Mucosa of rectum (tissue), 2 donors: ENCODE measurements at regions not wholly inside any gene's neighbourhood (a gene's known extent, or its start where the extent isn't known, plus 50 kb on each side); places are given as distances from the start of the nearest gene placed in this dataset.

Source experiments
- H3K27ac ChIP-seq, 2 donors: one replicate each; pipeline ENCODE4 v1.7.0; 2013; ENCODE audit warnings: inconsistent platforms in 2 of 2, low read depth in 2 of 2, low read length in 2 of 2
- H3K27me3 ChIP-seq, 2 donors: one replicate each; pipeline ENCODE4 v1.7.0; 2013; ENCODE audit warnings: low read length in 2 of 2; ENCODE audit not compliant: control insufficient read depth in 2 of 2, insufficient read depth in 2 of 2
- H3K36me3 ChIP-seq, 2 donors: one replicate each; pipeline ENCODE4 v1.7.0; 2013; ENCODE audit warnings: low read length in 2 of 2; ENCODE audit not compliant: control insufficient read depth in 2 of 2, insufficient read depth in 2 of 2
- H3K4me1 ChIP-seq, 2 donors: one replicate each; pipeline ENCODE4 v1.7.0; 2013; ENCODE audit warnings: low read length in 2 of 2, mild to moderate bottlenecking in 1 of 2; ENCODE audit not compliant: control insufficient read depth in 2 of 2, insufficient read depth in 2 of 2
- H3K4me3 ChIP-seq, 2 donors: one replicate each; pipeline ENCODE4 v1.7.0; 2013; ENCODE audit warnings: low read length in 2 of 2
- H3K9ac ChIP-seq, 2 donors: one replicate each; pipeline ENCODE4 v1.7.0; 2013; ENCODE audit warnings: low read length in 2 of 2, low read depth in 1 of 2, mild to moderate bottlenecking in 1 of 2
- H3K9me3 ChIP-seq, 2 donors: one replicate each; pipeline ENCODE4 v1.7.0; 2013; ENCODE audit warnings: low read length in 2 of 2; ENCODE audit not compliant: control insufficient read depth in 2 of 2
- donor health status: healthy.
- donor health status: Normal muscosa, but diverticular disease.

DNA sequence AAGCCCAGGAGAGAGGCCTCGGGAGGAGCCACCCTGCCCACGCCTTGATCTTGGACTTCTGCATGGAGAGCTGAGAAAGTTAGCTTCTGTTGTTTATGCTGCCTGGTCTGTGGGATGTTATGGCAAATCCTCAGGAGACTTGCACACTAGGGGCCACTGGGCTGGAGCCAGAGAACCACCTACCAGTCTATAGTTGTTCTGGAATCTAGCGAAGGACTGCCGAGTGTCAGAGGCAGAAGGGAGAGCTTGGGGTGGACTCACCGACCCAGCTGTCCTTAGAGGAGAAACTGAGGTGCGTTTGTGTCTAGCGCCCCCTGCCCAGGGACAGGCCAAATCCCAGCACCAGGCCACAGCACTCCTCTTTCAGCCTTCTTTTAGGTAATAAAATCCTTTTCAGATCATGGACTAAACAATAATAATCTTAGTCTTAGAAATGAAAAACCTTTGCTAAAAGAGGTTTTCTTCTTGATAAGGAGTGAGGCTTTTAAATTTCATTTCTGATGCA, 398.7 kb upstream of the SALL3 start:
- no peaks in the 10 kb centered on the region for H3K36me3 ChIP-seq
- no peak overlapping the region for H3K9ac ChIP-seq
- H3K4me1 ChIP-seq, result no peaks in the 10 kb centered on the region
- H3K9me3 ChIP-seq, result peaks cover 2 to 6% of the 10 kb centered on the region in 2 donors
- no peak overlapping the region for H3K27ac ChIP-seq
- no peaks in the 10 kb centered on the region for H3K27me3 ChIP-seq
- H3K4me3 ChIP-seq, result no peak overlapping the region

DNA sequence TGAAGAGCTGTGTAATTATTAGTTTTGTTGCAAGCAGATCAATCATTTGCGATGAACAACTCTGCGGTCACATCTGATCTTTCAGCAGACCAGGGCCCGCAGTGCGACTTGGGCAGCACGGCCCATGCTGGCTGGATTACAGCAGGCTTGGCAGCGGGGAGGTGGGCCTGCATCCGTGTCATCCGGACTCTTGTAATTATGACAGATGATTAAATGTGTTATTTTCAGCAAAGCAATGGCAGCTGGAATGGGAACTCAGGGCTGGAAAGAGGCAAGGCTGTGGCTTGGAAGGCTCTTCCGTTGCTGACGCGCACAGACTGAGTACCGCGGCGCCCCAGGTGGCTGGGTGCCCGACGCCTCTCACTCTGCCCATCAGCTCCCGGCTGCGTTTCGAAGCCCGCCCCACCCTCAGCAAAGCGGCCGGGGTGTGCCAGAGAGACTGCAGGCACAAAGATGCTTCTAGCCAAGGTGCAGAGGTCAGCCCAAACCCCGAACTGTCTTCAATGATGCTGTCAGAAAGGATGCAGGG, 397.4 kb upstream of the SALL3 start:
- Histone ChIP-seq H3K36me3 (no peaks in the 10 kb centered on the region), H3K4me1 (no peaks in the 10 kb centered on the region), H3K9me3 (peaks cover 2 to 6% of the 10 kb centered on the region in 2 donors), H3K9ac (no peak overlapping the region), H3K27ac (no peak overlapping the region), H3K27me3 (no peaks in the 10 kb centered on the region), H3K4me3 (no peak overlapping the region)

DNA sequence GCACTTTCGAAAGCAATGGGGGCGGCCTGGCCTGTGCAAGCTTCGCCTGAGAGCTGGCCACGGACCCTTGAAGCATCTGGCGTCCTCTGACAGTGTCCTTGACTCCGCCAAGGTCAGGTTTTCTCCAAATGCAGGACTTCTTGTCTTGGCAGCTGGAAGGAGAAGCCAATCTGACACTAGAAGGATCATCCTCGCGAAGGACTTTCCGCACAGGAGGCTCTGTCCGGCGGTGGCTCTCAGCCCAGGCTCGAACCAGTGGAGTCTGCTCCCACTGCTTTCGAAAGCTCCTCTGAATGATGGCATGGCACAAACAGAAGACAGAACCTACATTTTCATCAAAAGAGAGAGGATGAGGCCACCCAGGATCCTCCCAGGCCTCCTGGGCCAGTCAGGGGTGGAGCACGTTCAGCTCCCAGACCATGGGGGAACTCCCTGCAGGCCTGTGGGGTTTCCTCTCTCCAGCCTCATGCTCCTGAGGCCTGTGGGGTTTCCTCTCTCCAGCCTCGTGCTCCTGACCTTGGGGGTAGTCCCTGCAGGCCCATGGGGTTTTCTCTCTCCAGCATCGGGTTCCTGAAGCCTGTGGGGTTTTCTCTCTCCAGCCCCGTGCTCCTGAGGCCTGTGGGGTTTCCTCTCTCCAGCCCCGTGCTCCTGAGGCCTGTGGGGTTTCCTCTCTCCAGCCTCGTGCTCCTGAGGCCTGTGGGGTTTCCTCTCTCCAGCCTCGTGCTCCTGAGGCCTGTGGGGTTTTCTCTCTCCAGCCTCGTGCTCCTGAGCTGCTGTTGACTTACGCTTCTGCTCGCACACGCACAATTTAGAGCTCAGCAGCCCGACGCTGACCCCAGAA, 396.5 kb upstream of the SALL3 start:
- Histone ChIP-seq H3K27me3 (no peaks in the 10 kb centered on the region), H3K9me3 (peaks cover 2 to 6% of the 10 kb centered on the region in 2 donors), H3K36me3 (no peaks in the 10 kb centered on the region), H3K27ac (no peak overlapping the region), H3K4me1 (no peaks in the 10 kb centered on the region), H3K9ac (no peak overlapping the region), H3K4me3 (no peak overlapping the region)

DNA sequence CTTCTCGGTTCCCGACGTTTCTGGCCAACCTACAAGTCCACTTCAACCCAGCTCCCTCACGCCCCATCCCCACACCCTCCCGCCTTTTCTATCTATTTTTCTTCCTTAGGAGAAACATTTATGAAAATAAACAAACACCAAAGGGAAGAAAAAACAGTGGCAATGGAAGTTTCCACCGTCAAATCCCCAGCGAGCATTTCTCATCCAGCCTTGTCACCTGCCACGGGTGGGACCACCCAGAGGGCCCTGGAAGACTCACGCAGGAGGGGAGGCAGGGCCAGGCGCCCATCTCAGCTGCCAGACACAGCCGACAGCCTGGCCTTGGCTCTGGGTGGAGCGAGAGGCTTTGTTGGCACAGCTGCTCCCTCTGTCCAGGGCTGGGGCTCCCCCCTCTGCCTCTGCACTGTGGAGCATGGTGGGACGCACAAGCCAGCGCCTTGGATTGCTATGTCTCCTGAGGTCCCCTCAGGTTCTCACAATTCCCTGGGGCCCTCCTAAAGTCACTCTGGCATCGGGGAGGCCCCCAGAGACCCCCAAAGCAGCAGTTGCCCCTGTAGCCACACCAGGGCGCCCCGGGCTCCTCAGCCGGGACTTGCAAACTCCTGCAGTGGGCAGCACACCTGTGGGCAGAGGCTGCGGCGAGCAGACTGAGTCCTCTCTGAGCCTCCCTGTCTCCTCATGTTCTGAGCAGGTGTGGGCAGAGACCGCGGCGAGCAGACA, 395.7 kb upstream of the SALL3 start:
- Histone ChIP-seq H3K4me3 (no peak overlapping the region), H3K36me3 (no peaks in the 10 kb centered on the region), H3K4me1 (no peaks in the 10 kb centered on the region), H3K27me3 (no peaks in the 10 kb centered on the region), H3K27ac (no peak overlapping the region), H3K9ac (no peak overlapping the region), H3K9me3 (peaks cover 0 to 5% of the 10 kb centered on the region in 2 donors)

DNA sequence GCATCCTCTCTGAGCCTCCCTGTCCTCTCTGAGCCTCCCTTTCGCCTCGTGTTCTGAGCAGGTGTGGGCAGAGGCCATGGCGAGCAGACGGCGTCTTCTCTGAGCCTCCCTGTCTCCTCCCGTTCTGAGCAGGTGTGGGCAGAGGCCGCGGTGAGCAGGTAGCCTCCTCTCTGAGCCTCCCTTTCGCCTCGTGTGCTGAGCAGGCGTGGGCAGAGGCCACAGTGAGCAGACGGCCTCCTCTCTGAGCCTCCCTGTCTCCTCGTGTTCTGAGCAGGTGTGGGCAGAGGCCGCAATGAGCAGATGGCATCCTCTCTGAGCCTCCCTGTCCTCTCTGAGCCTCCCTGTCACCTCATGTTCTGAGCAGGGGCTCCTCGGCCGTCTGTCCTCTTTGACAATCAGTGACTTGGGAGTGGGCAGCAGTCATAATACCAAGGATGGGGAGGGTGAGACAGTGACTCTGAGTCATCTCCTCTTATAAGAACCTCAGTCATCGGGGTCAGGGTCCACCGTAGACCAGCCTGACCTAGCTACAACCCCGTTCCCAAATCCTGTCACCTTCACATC, 395.1 kb upstream of the SALL3 start:
- H3K36me3 ChIP-seq, result no peaks in the 10 kb centered on the region
- H3K4me1 ChIP-seq, result no peaks in the 10 kb centered on the region
- H3K27me3 ChIP-seq, result no peaks in the 10 kb centered on the region
- peaks cover 0 to 4% of the 10 kb centered on the region in 2 donors for H3K9me3 ChIP-seq
- H3K4me3 ChIP-seq, result no peak overlapping the region
- H3K9ac ChIP-seq, result no peak overlapping the region
- H3K27ac ChIP-seq, result no peak overlapping the region

DNA sequence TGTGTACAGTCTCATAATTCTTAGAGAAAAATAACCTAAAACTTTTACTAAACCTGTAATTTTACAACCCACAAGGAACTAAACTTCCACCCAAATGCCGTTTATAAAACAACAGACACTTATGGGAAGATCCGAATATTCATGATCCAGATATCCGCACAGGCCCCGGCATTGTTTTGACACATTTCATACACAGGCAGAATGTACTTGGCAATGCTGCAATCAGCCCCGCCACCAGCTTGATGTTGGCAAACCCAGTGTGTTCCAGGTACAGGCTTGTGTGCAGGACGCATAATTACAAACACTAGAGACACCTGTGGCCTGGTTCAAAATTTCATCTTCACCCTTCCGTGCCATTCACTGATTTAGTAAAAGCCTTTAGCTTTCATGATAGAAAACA, 393.0 kb upstream of the SALL3 start:
- H3K4me1 ChIP-seq, result no peaks in the 10 kb centered on the region
- H3K4me3 ChIP-seq, result no peak overlapping the region
- H3K9ac ChIP-seq, result no peak overlapping the region
- H3K27ac ChIP-seq, result no peak overlapping the region
- peaks cover 0 to 4% of the 10 kb centered on the region in 2 donors for H3K9me3 ChIP-seq
- no peaks in the 10 kb centered on the region for H3K36me3 ChIP-seq
- no peaks in the 10 kb centered on the region for H3K27me3 ChIP-seq

DNA sequence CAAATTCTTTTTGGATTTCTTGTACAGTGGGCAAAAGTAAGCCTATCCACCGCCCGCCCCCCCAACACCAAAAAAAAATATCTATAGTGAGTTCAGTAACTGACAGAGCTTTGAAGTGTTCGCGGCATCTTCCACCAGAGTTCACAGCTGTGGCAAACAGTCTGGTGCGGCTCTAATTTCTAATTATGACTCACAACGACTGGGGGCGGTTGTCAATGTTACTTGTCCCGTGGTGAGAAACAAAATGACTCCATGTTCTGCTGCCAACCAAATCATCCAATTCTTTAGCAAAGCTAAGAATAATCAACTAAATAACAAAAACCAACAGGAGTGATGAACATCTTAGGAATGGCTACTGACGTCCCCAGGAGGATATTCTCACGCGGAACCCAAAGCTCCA, 392.5 kb upstream of the SALL3 start:
- Histone ChIP-seq H3K27ac (no peak overlapping the region), H3K36me3 (no peaks in the 10 kb centered on the region), H3K9ac (no peak overlapping the region), H3K4me1 (no peaks in the 10 kb centered on the region), H3K4me3 (no peak overlapping the region), H3K9me3 (peaks cover 0 to 4% of the 10 kb centered on the region in 2 donors), H3K27me3 (no peaks in the 10 kb centered on the region)

DNA sequence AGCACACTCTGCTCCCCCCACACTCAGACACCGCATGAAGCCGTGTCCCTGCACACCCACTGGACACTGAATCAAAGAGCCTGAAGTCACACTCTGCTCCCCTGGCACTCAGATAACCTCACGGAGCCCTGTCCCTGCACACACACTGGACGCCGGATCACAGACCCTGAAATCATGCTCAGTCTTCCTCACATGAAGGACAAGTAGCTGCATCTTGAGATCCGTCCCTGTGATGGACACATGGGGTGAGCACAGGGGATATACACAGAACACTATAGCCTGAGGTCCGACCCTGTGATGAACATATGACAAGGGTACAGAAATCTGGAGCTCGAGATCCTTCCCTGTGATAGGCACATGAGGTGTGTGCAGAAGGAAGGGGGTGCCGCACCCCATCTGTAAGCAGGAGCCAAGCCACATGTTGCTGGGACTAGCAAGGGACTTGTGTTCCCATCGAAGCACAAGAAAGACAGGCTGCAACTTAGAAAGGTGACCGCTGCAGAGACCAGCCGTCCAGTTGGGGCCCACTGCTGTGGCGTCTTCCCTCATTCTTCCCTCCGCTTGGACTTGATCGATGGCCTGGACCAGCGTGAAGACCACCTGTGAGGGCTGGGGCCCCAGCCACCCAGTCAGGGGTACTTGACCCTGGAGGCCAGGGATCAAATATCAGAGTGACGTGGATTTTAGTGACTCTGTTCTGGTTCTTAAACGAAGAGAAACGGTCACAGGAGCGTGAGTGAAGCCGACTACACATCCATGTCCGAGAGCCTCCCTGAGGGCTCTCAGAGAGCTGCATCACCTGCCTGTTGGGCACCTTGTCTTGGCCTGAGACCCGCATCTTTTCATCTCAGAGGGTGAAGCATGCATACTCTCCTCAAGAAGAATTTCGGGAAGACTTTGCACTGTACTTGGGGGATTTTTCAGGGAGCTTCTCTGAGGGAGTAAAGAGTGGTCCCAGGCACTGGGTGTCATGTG, 391.7 kb upstream of the SALL3 start:
- Histone ChIP-seq H3K9ac (no peak overlapping the region), H3K4me3 (no peak overlapping the region), H3K4me1 (no peaks in the 10 kb centered on the region), H3K27me3 (no peaks in the 10 kb centered on the region), H3K27ac (no peak overlapping the region), H3K36me3 (no peaks in the 10 kb centered on the region), H3K9me3 (peaks cover 0 to 4% of the 10 kb centered on the region in 2 donors)

DNA sequence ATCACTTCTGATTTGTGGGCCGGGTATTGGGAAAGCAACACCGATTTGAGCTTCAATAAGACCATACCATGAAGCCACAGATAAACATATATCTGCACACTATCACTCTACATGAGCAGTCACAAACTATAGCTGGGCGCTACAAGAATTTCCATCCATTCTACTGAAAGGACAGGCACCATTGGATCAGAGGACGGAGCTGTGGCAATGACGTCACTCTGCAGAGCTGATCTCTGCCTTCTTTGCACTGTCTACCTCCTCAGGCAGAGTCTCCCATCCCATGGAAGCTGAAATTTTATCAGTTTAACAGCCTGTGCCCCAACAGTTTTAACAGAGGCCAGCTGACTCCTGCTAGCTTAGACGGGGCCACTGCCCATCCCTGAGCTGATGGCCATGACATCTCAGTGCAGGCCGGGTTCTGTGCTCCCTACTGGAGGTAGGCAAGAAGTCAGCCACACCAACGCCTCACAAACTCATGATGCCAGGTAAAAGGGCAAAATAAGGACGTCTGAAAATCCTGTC, 389.6 kb upstream of the SALL3 start:
- H3K4me1 ChIP-seq, result no peaks in the 10 kb centered on the region
- no peak overlapping the region for H3K27ac ChIP-seq
- no peak overlapping the region for H3K9ac ChIP-seq
- H3K4me3 ChIP-seq, result no peak overlapping the region
- H3K36me3 ChIP-seq, result no peaks in the 10 kb centered on the region
- no peaks in the 10 kb centered on the region for H3K27me3 ChIP-seq
- peaks cover 0 to 4% of the 10 kb centered on the region in 2 donors for H3K9me3 ChIP-seq
